HepG2 (cell line): ENCODE measurements at regions not wholly inside any gene's neighbourhood (a gene's known extent, or its start where the extent isn't known, plus 50 kb on each side); places are given as distances from the start of the nearest gene placed in this dataset.
A peak's percentile ranks its signal among the peaks of the same experiment; 100 is the strongest.

Experiments used
- ATAC-seq: fragments of 200-7000 bp; cut with Tn5 transposase; 3 replicates; pipeline ENCODE4 v1.9.1; 2020; ENCODE audit warnings: mild to moderate bottlenecking, moderate library complexity
- BruUV-seq: library from RNA; stranded (reverse); fragments of 400-500 nt; replicated peaks from 2 replicates; lab custom pipeline; 2021; lab: Mats Ljungman, UMichigan
- CTCF ChIA-PET: fragments of 300-600 bp; formaldehyde crosslinking; extraction: SDS; loops from one replicate; lab custom pipeline; 2021; ENCODE audit warnings: low total read pairs, inconsistent platforms, low intra/inter-chr PET ratio; lab: Yijun Ruan, JAX
- POLR2A ChIA-PET: fragments of 350-600 bp; sonication (Branson Sonifier 250); formaldehyde crosslinking; loops from one replicate; lab custom pipeline; 2020; ENCODE audit warnings: antibody characterized with exemption, inconsistent platforms; lab: Yijun Ruan, JAX
- DNase-seq: peaks from one replicate; pipeline ENCODE4 v3.0.0-alpha.2; 2015; ENCODE audit warnings: low spot score
- FAIRE-seq: peaks from 3 replicates; lab custom pipeline; 2011; peaks lifted over from hg19 to GRCh38; lab: Jason Lieb, UNC
- H2AFZ ChIP-seq: one replicate; pipeline ENCODE4 v1.6.1; 2011; ENCODE audit warnings: low read length, inconsistent platforms
- H3K27ac ChIP-seq: fragments of 300-600 bp; 3 replicates; pipeline ENCODE4 v1.8.0; 2011; ENCODE audit warnings: mixed run types, mild to moderate bottlenecking, mixed read lengths, low read length, inconsistent platforms; ENCODE audit not compliant: insufficient read depth; ENCODE audit errors: extremely low read length
- H3K27me3 ChIP-seq, 2 experiments: fragments of 200-600 bp in 1 of 2; 2 replicates in 1 of 2; 3 replicates in 1 of 2; pipeline versions ENCODE4 v1.6.0 to v1.8.0; 2011; ENCODE audit warnings: low read length in 2 of 2, mild to moderate bottlenecking in 2 of 2, moderate library complexity in 2 of 2, inconsistent platforms in 1 of 2; ENCODE audit not compliant: insufficient read depth in 2 of 2, control insufficient read depth in 1 of 2
- H3K36me3 ChIP-seq, 2 experiments: fragments of 200-600 bp in 1 of 2; replicated peaks in 1 of 2; 2 replicates in 1 of 2; 3 replicates in 1 of 2; pipeline versions ENCODE4 v1.5.1 to v1.8.0; 2011; ENCODE audit warnings: low read length in 2 of 2, inconsistent platforms in 1 of 2; ENCODE audit not compliant: insufficient read depth in 2 of 2, control insufficient read depth in 1 of 2
- H3K4me1 ChIP-seq: 2 replicates; pipeline ENCODE4 v1.5.1; 2012; ENCODE audit warnings: low read length, inconsistent platforms; ENCODE audit not compliant: insufficient read depth
- H3K4me2 ChIP-seq: 2 replicates; pipeline ENCODE4 v1.6.0; 2011; ENCODE audit warnings: low read depth, low read length, inconsistent platforms
- H3K4me3 ChIP-seq, 3 experiments: fragments of 200-600 bp in 1 of 3; sonication (generic), shearing (Covaris generic) in 1 of 3; replicated peaks in 1 of 3; 2 replicates each; pipeline ENCODE4 v1.5.1; 2011 to 2016; ENCODE audit warnings: low read length in 3 of 3, inconsistent platforms in 2 of 3, low read depth in 2 of 3, mild to moderate bottlenecking in 2 of 3, control low read depth in 1 of 3, mixed read lengths in 1 of 3; ENCODE audit not compliant: insufficient read depth in 1 of 3
- H3K79me2 ChIP-seq: one replicate; pipeline ENCODE4 v1.6.1; 2011; ENCODE audit warnings: low read length, inconsistent platforms; ENCODE audit not compliant: insufficient read depth
- H3K9ac ChIP-seq: 2 replicates; pipeline ENCODE4 v1.6.0; 2011; ENCODE audit warnings: mild to moderate bottlenecking, low read depth, low read length, inconsistent platforms; ENCODE audit not compliant: insufficient read depth
- H3K9me3 ChIP-seq: 2 replicates; pipeline ENCODE4 v1.5.1; 2012; ENCODE audit warnings: mild to moderate bottlenecking, low read length
- H4K20me1 ChIP-seq: 2 replicates; pipeline ENCODE4 v1.6.0; 2011; ENCODE audit warnings: inconsistent platforms, mild to moderate bottlenecking, low read length, moderate library complexity; ENCODE audit not compliant: insufficient read depth
- PHF8 ChIP-seq: sonication (generic); formaldehyde crosslinking; IDR thresholded peaks from 2 replicates; pipeline ENCODE4 v1.5.0; 2020; ENCODE audit warnings: missing genetic modification reagents
- POLR2AphosphoS2 ChIP-seq: IDR thresholded peaks from 2 replicates; pipeline ENCODE4 v1.6.1; 2011; ENCODE audit warnings: low read depth, low read length, improper control_type of control experiment
- ZC3H13 ChIP-seq: sonication (generic); formaldehyde crosslinking; IDR thresholded peaks from 2 replicates; pipeline ENCODE4 v1.8.1; 2023; ENCODE audit warnings: mild to moderate bottlenecking, missing genetic modification reagents, moderate library complexity
- ZNF260 ChIP-seq: sonication (generic); formaldehyde crosslinking; IDR thresholded peaks from 2 replicates; pipeline ENCODE4 v1.4.0; 2020; ENCODE audit warnings: missing genetic modification reagents, low read depth, mild to moderate bottlenecking, borderline replicate concordance
- ZNF292 ChIP-seq: sonication (generic); formaldehyde crosslinking; IDR thresholded peaks from 2 replicates; pipeline ENCODE4 v1.8.1; 2022; ENCODE audit warnings: mild to moderate bottlenecking, low read depth, missing genetic modification reagents, borderline replicate concordance
- ZNF30 ChIP-seq: sonication (generic); formaldehyde crosslinking; IDR thresholded peaks from 2 replicates; pipeline ENCODE4 v1.5.0; 2020; ENCODE audit warnings: mild to moderate bottlenecking, missing genetic modification reagents
- ZNF331 ChIP-seq: sonication (generic); formaldehyde crosslinking; IDR thresholded peaks from 2 replicates; pipeline ENCODE4 v1.4.0; 2020; ENCODE audit warnings: missing genetic modification reagents
- ZNF614 ChIP-seq: IDR thresholded peaks from 2 replicates; pipeline ENCODE4 v1.6.1; 2018; ENCODE audit warnings: missing biosample characterization, missing genetic modification reagents, inconsistent platforms, borderline replicate concordance
- ZNF629 ChIP-seq: sonication (generic); formaldehyde crosslinking; conservative IDR thresholded peaks from 2 replicates; pipeline ENCODE4 v1.5.0; 2020; ENCODE audit warnings: missing genetic modification reagents
- WGBS: methylation state at CpG from one replicate; pipeline ENCODE4 v1.1.6; 2017; ENCODE audit warnings: low lambda C conversion rate; 5-methylcytosine and 5-hydroxymethylcytosine counted together
- in situ Hi-C: cut with HindIII; loops from 2 replicates; pipeline ENCODE4 v1.10.0; 2017; ENCODE audit warnings: low pct_unique_long_range_greater_than_20kb; ENCODE audit not compliant: extremely low pct_ligation_motif_present
- intact Hi-C: fragments of 100-400 bp; cut with micrococcal nuclease; formaldehyde crosslinking; loops from one replicate; pipeline ENCODE4 v1.10.0; 2022; ENCODE audit not compliant: unreplicated experiment
- TF ChIP-seq, protein P1 (sequence below): sonication (generic); formaldehyde crosslinking; IDR thresholded peaks from 2 replicates; pipeline ENCODE4 v1.5.0; 2020; ENCODE audit warnings: mild to moderate bottlenecking, missing genetic modification reagents, moderate library complexity
- TF ChIP-seq, protein P2 (sequence below): sonication (generic); formaldehyde crosslinking; IDR thresholded peaks from 2 replicates; pipeline ENCODE4 v1.4.0; 2020; ENCODE audit warnings: missing genetic modification reagents

DNA sequence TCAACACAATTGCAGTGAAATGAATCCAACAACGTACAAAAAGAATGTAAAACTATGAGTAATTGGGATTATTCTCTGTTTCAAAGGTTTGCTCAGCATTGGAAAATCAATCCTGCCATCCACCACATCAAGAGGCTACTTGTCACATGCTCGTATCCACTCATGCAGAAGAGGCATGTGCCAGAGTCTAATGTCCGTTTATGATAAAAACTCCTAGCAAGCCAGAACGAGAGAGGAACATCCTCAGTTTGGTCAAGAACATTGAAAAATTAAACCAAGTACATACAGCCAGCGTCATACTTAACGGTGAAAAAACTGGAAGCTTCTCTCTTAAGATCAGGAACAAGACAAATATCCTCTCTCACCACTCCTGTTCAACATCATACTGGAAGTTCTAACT lies 563.9 kb upstream of the TMEM132C start (continued):
- TF ChIP-seq ZNF331 (CRISPR knock-in tag) (no peak), ZNF629 (CRISPR knock-in tag) (no peak), ZNF292 (CRISPR knock-in tag) (no peak)
- TF ChIP-seq, all 625 proteins: peak for 0

DNA sequence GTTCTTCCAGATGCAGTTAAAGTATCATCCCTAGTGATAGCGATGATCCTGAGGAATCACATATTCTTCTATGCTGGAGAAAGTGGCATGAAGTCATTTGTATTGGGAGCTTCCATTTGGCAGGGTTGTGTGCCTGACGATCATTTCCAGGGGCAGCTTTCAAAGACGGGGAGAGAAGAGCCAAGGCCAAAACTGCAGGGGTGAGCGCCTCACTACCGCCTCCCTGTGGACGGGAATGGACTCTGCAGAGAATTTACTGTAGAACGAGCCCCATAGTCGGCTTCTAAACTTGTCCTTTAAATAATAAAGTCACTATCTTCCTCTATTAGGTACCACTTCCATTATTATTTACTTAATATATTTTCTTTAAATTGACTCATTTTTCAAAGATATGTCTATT lies 555.9 kb upstream of the TMEM132C start:
- in situ Hi-C loops = no loop called here
- 28% methylated on average over 8 of the region's 8 CpGs for WGBS
- H3K36me3 ChIP-seq = no peaks in the 10 kb centered on the region
- ChIA-PET CTCF (no interaction called here), POLR2A (no interaction called here)
- H3K4me2 ChIP-seq = no peak overlapping the region
- H3K27ac ChIP-seq = no peak overlapping the region
- H4K20me1 ChIP-seq = no peaks in the 10 kb centered on the region
- H3K79me2 ChIP-seq = no peaks in the 10 kb centered on the region
- intact Hi-C loops = no loop called here
- no peaks in the 10 kb centered on the region for H3K4me1 ChIP-seq
- no peak overlapping the region for H3K9ac ChIP-seq
- BruUV-seq = no TSS peak
- FAIRE-seq (no peak), ATAC-seq (no peak), DNase-seq (no peak)
- no peak overlapping the region for H3K4me3 ChIP-seq
- H3K9me3 ChIP-seq = no peaks in the 10 kb centered on the region
- TF ChIP-seq ZNF260 = no peak
- TF ChIP-seq, protein P1, sequence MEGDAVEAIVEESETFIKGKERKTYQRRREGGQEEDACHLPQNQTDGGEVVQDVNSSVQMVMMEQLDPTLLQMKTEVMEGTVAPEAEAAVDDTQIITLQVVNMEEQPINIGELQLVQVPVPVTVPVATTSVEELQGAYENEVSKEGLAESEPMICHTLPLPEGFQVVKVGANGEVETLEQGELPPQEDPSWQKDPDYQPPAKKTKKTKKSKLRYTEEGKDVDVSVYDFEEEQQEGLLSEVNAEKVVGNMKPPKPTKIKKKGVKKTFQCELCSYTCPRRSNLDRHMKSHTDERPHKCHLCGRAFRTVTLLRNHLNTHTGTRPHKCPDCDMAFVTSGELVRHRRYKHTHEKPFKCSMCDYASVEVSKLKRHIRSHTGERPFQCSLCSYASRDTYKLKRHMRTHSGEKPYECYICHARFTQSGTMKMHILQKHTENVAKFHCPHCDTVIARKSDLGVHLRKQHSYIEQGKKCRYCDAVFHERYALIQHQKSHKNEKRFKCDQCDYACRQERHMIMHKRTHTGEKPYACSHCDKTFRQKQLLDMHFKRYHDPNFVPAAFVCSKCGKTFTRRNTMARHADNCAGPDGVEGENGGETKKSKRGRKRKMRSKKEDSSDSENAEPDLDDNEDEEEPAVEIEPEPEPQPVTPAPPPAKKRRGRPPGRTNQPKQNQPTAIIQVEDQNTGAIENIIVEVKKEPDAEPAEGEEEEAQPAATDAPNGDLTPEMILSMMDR (CRISPR knock-in tag) = 0 out of 2 replicates have a peak, but pooled peaks have one; percentile 7
- H3K27me3 ChIP-seq = no peaks in the 10 kb centered on the region; a peak in 1 of 5 replicates
- no peak overlapping the region for H2AFZ ChIP-seq

DNA sequence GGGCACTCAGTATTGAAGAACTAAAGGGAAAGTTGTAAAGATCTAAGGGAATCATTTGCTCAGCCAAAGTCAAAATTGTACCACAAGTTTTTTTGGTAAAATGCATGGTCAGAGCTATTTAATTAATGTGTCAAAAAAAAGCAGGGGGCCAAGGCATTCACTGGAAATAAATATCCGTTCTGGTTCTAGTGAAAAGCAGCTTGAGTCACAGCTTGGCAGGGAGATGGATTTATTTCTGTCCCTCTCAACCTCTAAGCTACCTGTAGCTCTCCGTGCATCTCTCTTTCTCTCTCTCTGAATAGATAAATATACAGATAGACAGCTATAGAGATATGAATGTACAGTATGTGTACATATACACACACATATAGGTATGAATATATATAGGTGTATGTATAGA lies 554.4 kb upstream of the TMEM132C start:
- POLR2A ChIA-PET = no interaction called here
- Histone ChIP-seq H3K4me1 (no peaks in the 10 kb centered on the region), H3K4me3 (no peak overlapping the region), H3K36me3 (no peaks in the 10 kb centered on the region), H3K27me3 (no peaks in the 10 kb centered on the region; a peak in 1 of 5 replicates), H3K4me2 (no peak overlapping the region), H3K9ac (no peak overlapping the region), H3K9me3 (no peaks in the 10 kb centered on the region), H4K20me1 (no peaks in the 10 kb centered on the region), H3K79me2 (no peaks in the 10 kb centered on the region), H2AFZ (no peak overlapping the region), H3K27ac (no peak overlapping the region)
- no TSS peak for BruUV-seq
- CTCF ChIA-PET = no interaction called here
- ATAC-seq = no peak
- intact Hi-C loops (no loop called here), in situ Hi-C loops (no loop called here)
- DNase-seq = no peak
- 3% methylated on average over 2 of the region's 2 CpGs for WGBS
- TF ChIP-seq ZC3H13 (CRISPR knock-in tag) = no peak
- no peak for TF ChIP-seq POLR2AphosphoS2
- TF ChIP-seq, protein P2, sequence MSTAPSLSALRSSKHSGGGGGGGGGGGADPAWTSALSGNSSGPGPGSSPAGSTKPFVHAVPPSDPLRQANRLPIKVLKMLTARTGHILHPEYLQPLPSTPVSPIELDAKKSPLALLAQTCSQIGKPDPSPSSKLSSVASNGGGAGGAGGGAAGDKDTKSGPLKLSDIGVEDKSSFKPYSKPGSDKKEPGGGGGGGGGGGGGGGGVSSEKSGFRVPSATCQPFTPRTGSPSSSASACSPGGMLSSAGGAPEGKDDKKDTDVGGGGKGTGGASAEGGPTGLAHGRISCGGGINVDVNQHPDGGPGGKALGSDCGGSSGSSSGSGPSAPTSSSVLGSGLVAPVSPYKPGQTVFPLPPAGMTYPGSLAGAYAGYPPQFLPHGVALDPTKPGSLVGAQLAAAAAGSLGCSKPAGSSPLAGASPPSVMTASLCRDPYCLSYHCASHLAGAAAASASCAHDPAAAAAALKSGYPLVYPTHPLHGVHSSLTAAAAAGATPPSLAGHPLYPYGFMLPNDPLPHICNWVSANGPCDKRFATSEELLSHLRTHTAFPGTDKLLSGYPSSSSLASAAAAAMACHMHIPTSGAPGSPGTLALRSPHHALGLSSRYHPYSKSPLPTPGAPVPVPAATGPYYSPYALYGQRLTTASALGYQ (CRISPR knock-in tag) = no peak
- no peak for TF ChIP-seq PHF8
- no peak for TF ChIP-seq ZNF30 (CRISPR knock-in tag)
- no peak for TF ChIP-seq ZNF614 (CRISPR knock-in tag)
- FAIRE-seq = no peak
